ENCODE measurements at regions not wholly inside any gene's neighbourhood (a gene's known extent, or its start where the extent isn't known, plus 50 kb on each side); places are given as distances from the start of the nearest gene placed in this dataset.

DNA sequence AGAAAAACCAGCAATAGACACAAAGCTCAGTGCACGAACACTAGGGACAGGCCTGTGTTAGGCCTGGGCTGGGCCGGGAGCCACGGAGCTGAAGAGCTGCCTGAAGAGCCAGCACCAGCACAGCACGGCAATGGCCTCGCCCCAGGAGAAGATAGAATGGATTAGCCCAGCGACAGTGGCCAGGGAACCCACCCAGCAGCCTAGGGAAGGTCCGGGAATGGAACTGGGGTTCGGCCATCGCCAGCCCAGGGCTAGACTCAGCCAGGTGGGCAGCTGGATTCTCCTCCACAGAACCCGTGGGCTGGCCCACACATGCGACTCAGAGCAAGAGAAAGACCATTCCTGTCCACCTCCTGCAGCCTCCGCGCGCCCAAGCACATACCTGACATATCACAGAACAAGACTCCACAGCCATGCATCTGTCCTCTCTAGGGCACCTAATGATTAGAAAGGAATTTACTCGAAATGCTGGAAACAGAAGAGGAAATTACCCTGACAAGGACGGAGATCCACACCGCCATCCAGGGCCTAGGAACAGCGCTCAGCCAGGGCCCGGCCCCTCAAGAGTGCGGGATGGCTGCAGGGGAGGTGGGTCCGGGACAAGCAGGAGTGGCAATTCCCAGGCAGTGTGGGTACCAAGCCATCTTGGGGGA lies 82.8 kb downstream of the TMEM18 start:
- Histone ChIP-seq H3K27me3 (ENCODE audit: low read depth) (no peaks in the 10 kb centered on the region), H3K9me3 (no peaks in the 10 kb centered on the region), H3K4me1 (no peaks in the 10 kb centered on the region), H3K36me3 (no peaks in the 10 kb centered on the region), H3K27ac (no peak overlapping the region), H3K4me3 (no peak overlapping the region)
- intact Hi-C loops (cut with DNase I): no loop called here
- TF ChIP-seq, protein P1, sequence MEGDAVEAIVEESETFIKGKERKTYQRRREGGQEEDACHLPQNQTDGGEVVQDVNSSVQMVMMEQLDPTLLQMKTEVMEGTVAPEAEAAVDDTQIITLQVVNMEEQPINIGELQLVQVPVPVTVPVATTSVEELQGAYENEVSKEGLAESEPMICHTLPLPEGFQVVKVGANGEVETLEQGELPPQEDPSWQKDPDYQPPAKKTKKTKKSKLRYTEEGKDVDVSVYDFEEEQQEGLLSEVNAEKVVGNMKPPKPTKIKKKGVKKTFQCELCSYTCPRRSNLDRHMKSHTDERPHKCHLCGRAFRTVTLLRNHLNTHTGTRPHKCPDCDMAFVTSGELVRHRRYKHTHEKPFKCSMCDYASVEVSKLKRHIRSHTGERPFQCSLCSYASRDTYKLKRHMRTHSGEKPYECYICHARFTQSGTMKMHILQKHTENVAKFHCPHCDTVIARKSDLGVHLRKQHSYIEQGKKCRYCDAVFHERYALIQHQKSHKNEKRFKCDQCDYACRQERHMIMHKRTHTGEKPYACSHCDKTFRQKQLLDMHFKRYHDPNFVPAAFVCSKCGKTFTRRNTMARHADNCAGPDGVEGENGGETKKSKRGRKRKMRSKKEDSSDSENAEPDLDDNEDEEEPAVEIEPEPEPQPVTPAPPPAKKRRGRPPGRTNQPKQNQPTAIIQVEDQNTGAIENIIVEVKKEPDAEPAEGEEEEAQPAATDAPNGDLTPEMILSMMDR (IDR thresholded peaks at IDR 0.05): no peak
- DNase-seq (no peak), ATAC-seq (peak in 1 of 2 donors; percentile 39)

DNA sequence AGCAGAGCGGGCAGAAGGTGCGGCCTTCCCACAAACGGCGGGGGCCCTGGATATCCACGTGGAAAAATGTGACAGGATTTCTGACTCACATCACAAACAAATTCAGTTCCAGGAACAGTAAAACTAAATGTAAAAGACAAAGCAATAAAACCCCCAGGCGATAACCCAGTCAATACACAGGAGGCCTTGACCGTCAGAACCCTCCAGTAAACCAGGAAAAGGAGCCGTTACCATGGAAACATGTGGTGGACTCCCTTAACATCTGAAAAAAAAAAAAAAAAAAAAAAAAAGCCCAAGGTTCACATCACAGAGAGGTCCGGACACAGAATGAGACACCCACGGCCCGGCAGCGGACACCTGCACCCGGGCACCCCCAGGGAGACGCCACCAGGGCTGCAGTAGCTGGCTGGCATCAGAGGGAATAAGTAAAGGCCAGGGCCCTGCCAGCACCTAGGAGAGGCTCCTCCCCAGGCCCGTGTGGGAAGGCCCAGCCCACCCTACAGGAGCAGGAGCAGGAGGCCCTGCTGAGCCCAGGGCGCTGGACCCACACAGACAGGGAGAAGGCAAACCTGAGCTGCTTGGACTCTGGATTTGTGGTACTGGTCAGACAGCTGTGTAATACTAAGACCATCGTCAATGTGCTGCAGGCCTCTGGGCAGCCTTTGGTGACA lies 83.7 kb downstream of the TMEM18 start:
- TF ChIP-seq, protein P1 (IDR thresholded peaks at IDR 0.05): no peak
- Histone ChIP-seq H3K36me3 (no peaks in the 10 kb centered on the region), H3K4me3 (no peak overlapping the region), H3K9me3 (no peaks in the 10 kb centered on the region), H3K27me3 (ENCODE audit: low read depth) (no peaks in the 10 kb centered on the region), H3K27ac (no peak overlapping the region), H3K4me1 (no peaks in the 10 kb centered on the region)
- DNase-seq (no peak), ATAC-seq (no peak)
- intact Hi-C loops (cut with DNase I): no loop called here

DNA sequence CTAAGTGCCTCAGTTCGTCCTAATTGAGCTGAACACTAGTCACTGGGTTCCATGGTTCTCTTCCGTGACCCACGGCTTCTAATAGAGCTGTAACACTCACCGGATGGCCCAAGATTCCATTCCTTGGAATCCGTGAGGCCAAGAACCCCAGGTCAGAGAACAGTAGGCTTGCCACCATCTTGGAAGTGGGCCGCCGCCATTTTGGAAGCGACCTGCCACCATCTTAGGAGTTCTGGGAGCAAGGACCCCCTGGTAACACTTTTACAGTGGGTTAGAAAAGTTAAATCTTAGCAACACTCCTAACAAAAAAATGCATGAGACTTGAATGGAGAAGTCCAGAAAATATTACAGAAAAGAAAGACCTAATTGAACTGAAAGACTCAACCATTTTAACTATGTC lies 84.5 kb downstream of the TMEM18 start:
- Histone ChIP-seq H3K4me3 (no peak overlapping the region), H3K27ac (no peak overlapping the region), H3K27me3 (ENCODE audit: low read depth) (no peaks in the 10 kb centered on the region), H3K36me3 (no peaks in the 10 kb centered on the region), H3K4me1 (no peaks in the 10 kb centered on the region), H3K9me3 (no peaks in the 10 kb centered on the region)
- intact Hi-C loops (cut with DNase I): no loop called here
- DNase-seq (no peak), ATAC-seq (no peak)
- TF ChIP-seq, protein P1 (IDR thresholded peaks at IDR 0.05): no peak

DNA sequence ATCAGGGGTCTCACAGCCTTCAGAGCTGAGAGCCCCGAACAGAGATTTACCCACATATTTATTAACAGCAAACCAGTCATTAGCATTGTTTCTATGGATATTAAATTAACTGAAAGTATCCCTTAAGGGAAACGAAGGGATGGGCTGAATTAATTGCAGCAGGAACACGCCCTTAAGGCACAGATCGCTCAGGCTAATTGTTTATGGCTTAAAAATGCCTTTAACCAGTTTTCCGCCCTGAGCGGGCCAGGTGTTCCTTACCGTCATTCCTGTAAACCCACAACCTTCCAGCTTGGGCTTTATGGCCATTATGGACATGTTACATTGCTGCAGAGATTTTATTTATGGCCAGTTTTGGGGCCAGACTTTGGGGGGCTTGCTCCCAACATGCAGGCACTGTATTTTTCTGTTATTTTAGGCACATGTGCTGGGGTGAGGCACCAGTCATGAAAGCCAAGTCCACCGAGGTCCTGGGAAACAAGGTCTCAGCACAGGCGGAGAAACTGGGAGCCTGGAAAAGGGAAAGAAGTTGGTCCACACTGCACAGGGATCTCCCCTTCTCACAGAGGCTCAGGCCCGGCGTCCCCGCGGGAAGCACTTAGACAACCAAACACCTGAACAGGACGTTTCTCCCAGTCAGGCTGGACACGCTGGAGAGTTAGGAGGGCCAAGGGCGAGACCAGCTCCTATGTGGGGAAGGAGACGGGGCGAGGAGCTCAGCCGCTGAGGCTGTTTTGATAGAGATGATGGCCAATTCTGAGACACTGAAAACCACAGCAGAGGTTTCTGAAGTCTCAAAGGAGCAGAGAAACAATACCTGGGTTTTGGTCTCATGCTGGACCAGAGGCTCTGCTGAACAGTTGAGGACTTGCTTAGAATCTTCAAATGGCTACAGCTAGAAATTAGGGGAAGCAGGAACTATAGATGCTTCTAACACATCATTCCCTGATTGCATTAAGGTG lies 86.7 kb downstream of the TMEM18 start:
- H3K9me3 ChIP-seq: no peaks in the 10 kb centered on the region
- DNase-seq: no peak
- no peak overlapping the region for H3K4me3 ChIP-seq
- no peaks in the 10 kb centered on the region for H3K36me3 ChIP-seq
- H3K27me3 ChIP-seq (ENCODE audit: low read depth): no peaks in the 10 kb centered on the region
- TF ChIP-seq, protein P1 (IDR thresholded peaks at IDR 0.05): no peak
- no peak overlapping the region for H3K27ac ChIP-seq
- intact Hi-C loops (cut with DNase I): no loop called here
- no peaks in the 10 kb centered on the region for H3K4me1 ChIP-seq
- ATAC-seq: no peak

DNA sequence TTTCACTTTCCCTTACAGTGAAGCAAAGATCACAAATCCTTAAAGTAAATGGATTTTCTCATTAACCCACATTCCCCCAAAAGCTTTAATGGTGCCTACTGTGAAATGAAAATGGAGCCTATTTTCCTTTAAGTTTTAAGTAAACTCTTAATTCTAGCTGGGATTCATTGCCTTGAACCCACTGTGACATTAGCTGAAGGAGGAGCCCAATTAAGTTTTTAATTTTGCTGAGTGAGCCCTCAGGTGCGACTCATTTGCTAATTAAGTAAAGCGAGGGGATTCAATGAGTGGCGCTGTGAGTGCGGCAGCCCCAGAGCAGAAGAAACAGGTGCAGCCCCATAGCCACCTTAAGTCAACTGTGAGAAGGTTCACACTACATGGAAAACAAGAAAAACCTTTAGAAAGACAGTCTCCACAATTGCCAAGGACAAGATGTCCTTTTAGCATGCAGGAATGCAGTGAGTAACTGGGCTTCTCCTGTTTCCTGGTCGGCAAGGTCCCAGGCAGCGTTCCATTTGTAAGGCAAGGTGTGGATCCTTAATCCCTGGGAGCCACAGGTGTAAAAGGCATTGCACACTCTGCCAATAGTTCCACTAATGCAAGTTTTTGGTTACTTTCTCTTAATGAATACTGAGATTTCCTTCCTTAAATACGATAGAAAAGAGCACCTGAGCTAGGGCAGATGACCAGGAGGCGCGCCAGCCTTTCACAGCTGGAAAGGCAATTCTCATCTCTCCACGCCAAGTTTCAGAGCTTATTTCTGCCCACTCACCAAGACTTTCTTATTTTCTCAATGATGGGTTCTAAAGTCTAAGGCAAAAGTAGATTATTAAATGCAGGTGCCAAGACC lies 87.7 kb downstream of the TMEM18 start:
- no peak for DNase-seq
- TF ChIP-seq, protein P1 (IDR thresholded peaks at IDR 0.05): no peak
- no peak overlapping the region for H3K4me3 ChIP-seq

More for the DNA sequence above, 87.7 kb downstream of the TMEM18 start:
- ATAC-seq: no peak
- Histone ChIP-seq H3K36me3 (no peaks in the 10 kb centered on the region), H3K9me3 (no peaks in the 10 kb centered on the region), H3K4me1 (no peaks in the 10 kb centered on the region), H3K27me3 (ENCODE audit: low read depth) (no peaks in the 10 kb centered on the region), H3K27ac (no peak overlapping the region)
- intact Hi-C loops (cut with DNase I): no loop called here
